ENCODE measurements at regions not wholly inside any gene's neighbourhood (a gene's known extent, or its start where the extent isn't known, plus 50 kb on each side); places are given as distances from the start of the nearest gene placed in this dataset.
A peak's percentile ranks its signal among the peaks of the same experiment; 100 is the strongest.

- Histone ChIP-seq H3K36me3 (ENCODE audit: insufficient read depth) (peaks cover 6% of the 10 kb centered on the region; the same call in 1 of the 2 replicates), H2AFZ (peak overlapping the region; percentile 91), H3K4me3 (peak overlapping the region; percentile 78), H3K79me2 (replicated peaks; ENCODE audit: insufficient read depth) (peaks cover 14% of the 10 kb centered on the region), H3K27me3 (ENCODE audit: insufficient read depth) (no peaks in the 10 kb centered on the region), H4K20me1 (replicated peaks; ENCODE audit: insufficient read depth) (no peaks in the 10 kb centered on the region), H3K27ac (ENCODE audit: low read depth) (peak overlapping the region; percentile 95), H3K4me2 (peak overlapping the region; percentile 87), H3K9me2 (ENCODE audit: insufficient read depth) (no peaks in the 10 kb centered on the region), H3F3A (replicated peaks; ENCODE audit: low read depth) (no peaks in the 10 kb centered on the region), H3K4me1 (ENCODE audit: insufficient read depth) (peaks cover 7% of the 10 kb centered on the region; the same call in 1 of the 2 replicates)
- peaks cover 2% of the 10 kb centered on the region; the same call in 2 of the 3 replicates for H3K4me1 Mint-ChIP-seq
- peaks cover 13% of the 10 kb centered on the region for H3K36me3 Mint-ChIP-seq (ENCODE audit: low read depth)
- TF ChIP-seq CREB1 (CRISPR knock-in tag; IDR thresholded peaks at IDR 0.05; ENCODE audit: low read depth) (no peak), POLR2AphosphoS5 (IDR thresholded peaks at IDR 0.05; ENCODE audit: low read depth) (peak; percentile 83), EZH2phosphoT487 (IDR thresholded peaks at IDR 0.05; ENCODE audit: unreplicated experiment) (no peak), STAT1 (IDR thresholded peaks at IDR 0.05; ENCODE audit: unreplicated experiment) (no peak), EZH2 (IDR thresholded peaks at IDR 0.05; ENCODE audit: low read depth, unreplicated experiment) (no peak), ZNF331 (CRISPR knock-in tag; IDR thresholded peaks at IDR 0.05; ENCODE audit: low read depth) (no peak)
- TF ChIP-seq, protein P1, sequence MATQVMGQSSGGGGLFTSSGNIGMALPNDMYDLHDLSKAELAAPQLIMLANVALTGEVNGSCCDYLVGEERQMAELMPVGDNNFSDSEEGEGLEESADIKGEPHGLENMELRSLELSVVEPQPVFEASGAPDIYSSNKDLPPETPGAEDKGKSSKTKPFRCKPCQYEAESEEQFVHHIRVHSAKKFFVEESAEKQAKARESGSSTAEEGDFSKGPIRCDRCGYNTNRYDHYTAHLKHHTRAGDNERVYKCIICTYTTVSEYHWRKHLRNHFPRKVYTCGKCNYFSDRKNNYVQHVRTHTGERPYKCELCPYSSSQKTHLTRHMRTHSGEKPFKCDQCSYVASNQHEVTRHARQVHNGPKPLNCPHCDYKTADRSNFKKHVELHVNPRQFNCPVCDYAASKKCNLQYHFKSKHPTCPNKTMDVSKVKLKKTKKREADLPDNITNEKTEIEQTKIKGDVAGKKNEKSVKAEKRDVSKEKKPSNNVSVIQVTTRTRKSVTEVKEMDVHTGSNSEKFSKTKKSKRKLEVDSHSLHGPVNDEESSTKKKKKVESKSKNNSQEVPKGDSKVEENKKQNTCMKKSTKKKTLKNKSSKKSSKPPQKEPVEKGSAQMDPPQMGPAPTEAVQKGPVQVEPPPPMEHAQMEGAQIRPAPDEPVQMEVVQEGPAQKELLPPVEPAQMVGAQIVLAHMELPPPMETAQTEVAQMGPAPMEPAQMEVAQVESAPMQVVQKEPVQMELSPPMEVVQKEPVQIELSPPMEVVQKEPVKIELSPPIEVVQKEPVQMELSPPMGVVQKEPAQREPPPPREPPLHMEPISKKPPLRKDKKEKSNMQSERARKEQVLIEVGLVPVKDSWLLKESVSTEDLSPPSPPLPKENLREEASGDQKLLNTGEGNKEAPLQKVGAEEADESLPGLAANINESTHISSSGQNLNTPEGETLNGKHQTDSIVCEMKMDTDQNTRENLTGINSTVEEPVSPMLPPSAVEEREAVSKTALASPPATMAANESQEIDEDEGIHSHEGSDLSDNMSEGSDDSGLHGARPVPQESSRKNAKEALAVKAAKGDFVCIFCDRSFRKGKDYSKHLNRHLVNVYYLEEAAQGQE (IDR thresholded peaks at IDR 0.05; ENCODE audit: unreplicated experiment), result no peak
- peak overlapping the region; percentile 91 for H3K4me3 Mint-ChIP-seq
- H3K27me3 Mint-ChIP-seq (ENCODE audit: insufficient read depth, low read depth, poor library complexity), result peaks cover 5% of the 10 kb centered on the region
- peak; percentile 95 for ATAC-seq
- DNase-seq (ENCODE audit: low spot score), result peak; percentile 87
- no peaks in the 10 kb centered on the region for H3K9me3 Mint-ChIP-seq
- peak overlapping the region; percentile 96 for H3K27ac Mint-ChIP-seq
These were observed 1355.5 kb upstream of the LRRTM3 start for GRCh38 chr10:65570143-65571010.

DNA sequence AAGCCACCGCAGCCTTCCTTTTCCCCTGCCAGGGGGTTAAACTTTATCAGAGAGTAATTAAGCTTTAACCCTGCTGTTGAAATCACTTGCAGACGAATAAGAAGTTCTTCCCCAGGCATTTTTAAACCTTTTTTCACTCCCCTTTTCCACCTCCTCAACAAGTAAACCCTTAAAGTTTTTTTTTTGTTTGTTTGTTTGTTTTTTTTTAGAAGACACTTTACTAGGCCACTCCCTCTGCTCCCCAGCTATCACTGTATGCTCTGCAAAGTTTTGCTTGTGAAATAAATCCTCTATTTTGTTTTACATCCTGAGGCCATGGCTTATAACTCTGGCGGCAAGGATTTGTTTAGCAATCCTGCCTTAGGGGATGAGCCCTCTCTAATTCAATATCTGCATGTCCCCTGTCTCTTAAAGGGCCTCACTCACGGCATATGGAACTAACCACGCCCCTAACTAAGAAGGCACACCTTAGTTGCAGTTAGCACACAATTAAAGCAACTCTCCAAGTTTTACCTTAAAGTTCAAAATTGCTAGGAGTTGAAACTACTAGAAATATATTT lies 1354.7 kb upstream of the LRRTM3 start:
- Mint-ChIP-seq H3K27ac (peak overlapping the region; percentile 96; the same call in 1 of the 2 replicates), H3K4me3 (peak overlapping the region; percentile 91), H3K4me1 (peaks cover 2% of the 10 kb centered on the region; the same call in 2 of the 3 replicates), H3K27me3 (ENCODE audit: insufficient read depth, low read depth, poor library complexity) (peaks cover 5% of the 10 kb centered on the region), H3K9me3 (no peaks in the 10 kb centered on the region), H3K36me3 (ENCODE audit: low read depth) (peaks cover 13% of the 10 kb centered on the region)
- Histone ChIP-seq H3K27ac (ENCODE audit: low read depth) (peak overlapping the region; percentile 95), H3K9me2 (ENCODE audit: insufficient read depth) (no peaks in the 10 kb centered on the region), H3F3A (replicated peaks; ENCODE audit: low read depth) (no peaks in the 10 kb centered on the region), H3K27me3 (ENCODE audit: insufficient read depth) (no peaks in the 10 kb centered on the region), H4K20me1 (replicated peaks; ENCODE audit: insufficient read depth) (no peaks in the 10 kb centered on the region), H3K4me3 (peak overlapping the region; percentile 78), H3K4me1 (ENCODE audit: insufficient read depth) (peaks cover 7% of the 10 kb centered on the region; the same call in 1 of the 2 replicates), H2AFZ (peak overlapping the region; percentile 91), H3K4me2 (peak overlapping the region; percentile 87), H3K79me2 (replicated peaks; ENCODE audit: insufficient read depth) (peaks cover 14% of the 10 kb centered on the region), H3K36me3 (ENCODE audit: insufficient read depth) (peaks cover 6% of the 10 kb centered on the region; the same call in 1 of the 2 replicates)
- ATAC-seq (peak; percentile 83), DNase-seq (ENCODE audit: low spot score) (peak; percentile 64)
- TF ChIP-seq JUNB (IDR thresholded peaks at IDR 0.05; ENCODE audit: unreplicated experiment) (no peak), EZH2phosphoT487 (IDR thresholded peaks at IDR 0.05; ENCODE audit: unreplicated experiment) (no peak), ETS1 (IDR thresholded peaks at IDR 0.05) (no peak), CREB1 (CRISPR knock-in tag; IDR thresholded peaks at IDR 0.05; ENCODE audit: low read depth) (no peak), CTCF (conservative IDR thresholded peaks at IDR 0.05; ENCODE audit: low read depth in 2 of 2) (no peak), ZNF114 (CRISPR knock-in tag; IDR thresholded peaks at IDR 0.05) (no peak), ZNF331 (CRISPR knock-in tag; IDR thresholded peaks at IDR 0.05; ENCODE audit: low read depth) (no peak), STAT1 (IDR thresholded peaks at IDR 0.05; ENCODE audit: unreplicated experiment) (no peak), NANOG (IDR thresholded peaks at IDR 0.05; ENCODE audit: borderline replicate concordance) (no peak)
- TF ChIP-seq, protein P1 (IDR thresholded peaks at IDR 0.05; ENCODE audit: unreplicated experiment), result no peak
